Uterus (tissue), 3 donors: ENCODE measurements at regions not wholly inside any gene's neighbourhood (a gene's known extent, or its start where the extent isn't known, plus 50 kb on each side); places are given as distances from the start of the nearest gene placed in this dataset.

ENCODE experiments used
- DNase-seq, 2 donors: peaks; one replicate each; pipeline ENCODE4 v3.0.0-alpha.2; 2019 to 2020
- H3K27ac ChIP-seq, 2 donors: fragments of 200-600 bp; sonication (generic); 1 replicate in 1 of 2; 2 replicates in 1 of 2; pipeline ENCODE4 v1.5.1; 2016 to 2018
- H3K27me3 ChIP-seq, 2 donors: fragments of 200-600 bp; sonication (generic); one replicate each; pipeline ENCODE4 v1.5.1; 2018 to 2019; ENCODE audit warnings: control low read depth in 1 of 2
- H3K36me3 ChIP-seq, 2 donors: fragments of 200-600 bp; sonication (generic); one replicate each; pipeline ENCODE4 v1.5.1; 2019; ENCODE audit warnings: control low read depth in 1 of 2
- H3K4me1 ChIP-seq, 2 donors: fragments of 200-600 bp; sonication (generic); one replicate each; pipeline ENCODE4 v1.5.1; 2018 to 2019; ENCODE audit warnings: control low read depth in 1 of 2
- H3K4me3 ChIP-seq, 2 donors: fragments of 200-600 bp; sonication (generic); 1 replicate in 1 of 2; 2 replicates in 1 of 2; pipeline ENCODE4 v1.5.1; 2018 to 2019; ENCODE audit warnings: mild to moderate bottlenecking in 1 of 2
- H3K9me3 ChIP-seq, 2 donors: fragments of 200-600 bp; sonication (generic); one replicate each; pipeline ENCODE4 v1.5.1; 2019; ENCODE audit warnings: control low read depth in 1 of 2
- CTCF ChIP-seq, 4 experiments: fragments of 200-600 bp in 2 of 4; fragments of 450-650 bp in 2 of 4; sonication (generic) in 2 of 4; IDR thresholded peaks; one replicate each; pipeline ENCODE4 v1.5.1; 2016 to 2019; ENCODE audit warnings: antibody characterized with exemption in 4 of 4, mild to moderate bottlenecking in 2 of 4, moderate library complexity in 1 of 4
- POLR2A ChIP-seq, 2 donors: fragments of 450-650 bp; IDR thresholded peaks; one replicate each; pipeline ENCODE4 v1.6.1; 2016; ENCODE audit warnings: antibody characterized with exemption in 2 of 2, mild to moderate bottlenecking in 1 of 2, moderate library complexity in 1 of 2
- intact Hi-C: fragments of 100-400 bp; cut with DNase I; formaldehyde crosslinking; loops from one replicate; pipeline ENCODE4 v1.15.1; 2023; ENCODE audit warnings: low total_unique reads
- donor health status: DM: yes; HTN: yes; CAD: no.

GRCh38 chr4:185919107-185919506, 107.1 kb upstream of the SORBS2 start:
- intact Hi-C loops = no loop called here
- no peak overlapping the region for H3K4me3 ChIP-seq
- no peaks in the 10 kb centered on the region for H3K9me3 ChIP-seq
- no peak for DNase-seq
- TF ChIP-seq CTCF (IDR thresholded peaks at IDR 0.05) (no peak), POLR2A (IDR thresholded peaks at IDR 0.05) (no peak)
- H3K27me3 ChIP-seq = no peaks in the 10 kb centered on the region
- no peaks in the 10 kb centered on the region for H3K4me1 ChIP-seq
- H3K36me3 ChIP-seq = no peaks in the 10 kb centered on the region
- no peak overlapping the region for H3K27ac ChIP-seq

GRCh38 chr4:185920171-185920570, 108.2 kb upstream of the SORBS2 start:
- H3K36me3 ChIP-seq = no peaks in the 10 kb centered on the region
- no peak overlapping the region for H3K27ac ChIP-seq
- no peaks in the 10 kb centered on the region for H3K9me3 ChIP-seq
- DNase-seq = no peak
- H3K4me1 ChIP-seq = no peaks in the 10 kb centered on the region
- TF ChIP-seq POLR2A (IDR thresholded peaks at IDR 0.05) (no peak), CTCF (IDR thresholded peaks at IDR 0.05) (no peak)
- H3K27me3 ChIP-seq = no peaks in the 10 kb centered on the region
- intact Hi-C loops = no loop called here
- H3K4me3 ChIP-seq = no peak overlapping the region

- Histone ChIP-seq H3K4me1 (no peaks in the 10 kb centered on the region), H3K36me3 (no peaks in the 10 kb centered on the region), H3K27me3 (no peaks in the 10 kb centered on the region), H3K4me3 (no peak overlapping the region), H3K9me3 (no peaks in the 10 kb centered on the region), H3K27ac (no peak overlapping the region)
- intact Hi-C loops = no loop called here
- DNase-seq = no peak
- no peak for TF ChIP-seq POLR2A (IDR thresholded peaks at IDR 0.05)
- no peak for TF ChIP-seq CTCF (IDR thresholded peaks at IDR 0.05)
Observed at GRCh38 chr4:185920691-185921260, 108.8 kb upstream of the SORBS2 start.

- Histone ChIP-seq H3K27me3 (no peaks in the 10 kb centered on the region), H3K4me1 (no peaks in the 10 kb centered on the region), H3K27ac (no peak overlapping the region), H3K9me3 (no peaks in the 10 kb centered on the region), H3K36me3 (no peaks in the 10 kb centered on the region), H3K4me3 (no peak overlapping the region)
- intact Hi-C loops = no loop called here
- TF ChIP-seq POLR2A (IDR thresholded peaks at IDR 0.05) (no peak), CTCF (IDR thresholded peaks at IDR 0.05) (no peak)
- DNase-seq = no peak
Observed at GRCh38 chr4:185921583-185922555, 109.9 kb upstream of the SORBS2 start.

GRCh38 chr4:185924458-185925044, 112.6 kb upstream of the SORBS2 start:
- H3K9me3 ChIP-seq = no peaks in the 10 kb centered on the region
- H3K4me1 ChIP-seq = no peaks in the 10 kb centered on the region
- TF ChIP-seq POLR2A (IDR thresholded peaks at IDR 0.05) (no peak), CTCF (IDR thresholded peaks at IDR 0.05) (no peak)
- no peak overlapping the region for H3K27ac ChIP-seq
- H3K36me3 ChIP-seq = no peaks in the 10 kb centered on the region
- intact Hi-C loops = no loop called here
- H3K4me3 ChIP-seq = no peak overlapping the region
- no peaks in the 10 kb centered on the region for H3K27me3 ChIP-seq
- no peak for DNase-seq
